Ishikawa (cell line): ENCODE measurements at regions not wholly inside any gene's neighbourhood (a gene's known extent, or its start where the extent isn't known, plus 50 kb on each side); places are given as distances from the start of the nearest gene placed in this dataset.

ENCODE experiments used
- TAF1 ChIP-seq: IDR thresholded peaks from 2 replicates; pipeline ENCODE4 v1.6.1; 2012; ENCODE audit warnings: low read depth, mild to moderate bottlenecking
- YY1 ChIP-seq: IDR thresholded peaks from 2 replicates; pipeline ENCODE4 v1.6.1; 2012; ENCODE audit warnings: low read depth
- TF ChIP-seq, protein P1 (sequence below): IDR thresholded peaks from 2 replicates; pipeline ENCODE4 v1.6.1; 2012; ENCODE audit warnings: low read depth, mild to moderate bottlenecking

DNA sequence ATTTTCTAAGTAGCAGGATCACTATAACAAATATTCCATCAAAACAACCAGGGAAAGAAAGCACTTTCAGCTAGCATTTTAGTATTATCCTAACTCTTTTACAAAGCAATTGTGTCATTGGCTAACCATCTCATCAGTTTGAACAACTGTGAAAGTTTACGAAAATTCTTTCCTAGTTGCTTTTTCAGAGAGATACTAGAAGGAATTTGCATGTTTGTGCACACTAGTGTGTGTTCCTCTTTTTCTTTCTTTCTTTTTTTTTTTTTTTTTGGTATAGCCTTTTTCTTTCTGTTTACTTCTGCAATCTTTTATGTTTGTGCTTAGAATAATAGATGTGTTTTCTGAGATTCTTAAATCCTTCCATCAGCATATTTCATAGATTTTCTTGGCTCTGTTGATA is 124.7 kb upstream of the SEMA6A start:
- TF ChIP-seq YY1 (no peak), TAF1 (no peak)
- TF ChIP-seq, protein P1, sequence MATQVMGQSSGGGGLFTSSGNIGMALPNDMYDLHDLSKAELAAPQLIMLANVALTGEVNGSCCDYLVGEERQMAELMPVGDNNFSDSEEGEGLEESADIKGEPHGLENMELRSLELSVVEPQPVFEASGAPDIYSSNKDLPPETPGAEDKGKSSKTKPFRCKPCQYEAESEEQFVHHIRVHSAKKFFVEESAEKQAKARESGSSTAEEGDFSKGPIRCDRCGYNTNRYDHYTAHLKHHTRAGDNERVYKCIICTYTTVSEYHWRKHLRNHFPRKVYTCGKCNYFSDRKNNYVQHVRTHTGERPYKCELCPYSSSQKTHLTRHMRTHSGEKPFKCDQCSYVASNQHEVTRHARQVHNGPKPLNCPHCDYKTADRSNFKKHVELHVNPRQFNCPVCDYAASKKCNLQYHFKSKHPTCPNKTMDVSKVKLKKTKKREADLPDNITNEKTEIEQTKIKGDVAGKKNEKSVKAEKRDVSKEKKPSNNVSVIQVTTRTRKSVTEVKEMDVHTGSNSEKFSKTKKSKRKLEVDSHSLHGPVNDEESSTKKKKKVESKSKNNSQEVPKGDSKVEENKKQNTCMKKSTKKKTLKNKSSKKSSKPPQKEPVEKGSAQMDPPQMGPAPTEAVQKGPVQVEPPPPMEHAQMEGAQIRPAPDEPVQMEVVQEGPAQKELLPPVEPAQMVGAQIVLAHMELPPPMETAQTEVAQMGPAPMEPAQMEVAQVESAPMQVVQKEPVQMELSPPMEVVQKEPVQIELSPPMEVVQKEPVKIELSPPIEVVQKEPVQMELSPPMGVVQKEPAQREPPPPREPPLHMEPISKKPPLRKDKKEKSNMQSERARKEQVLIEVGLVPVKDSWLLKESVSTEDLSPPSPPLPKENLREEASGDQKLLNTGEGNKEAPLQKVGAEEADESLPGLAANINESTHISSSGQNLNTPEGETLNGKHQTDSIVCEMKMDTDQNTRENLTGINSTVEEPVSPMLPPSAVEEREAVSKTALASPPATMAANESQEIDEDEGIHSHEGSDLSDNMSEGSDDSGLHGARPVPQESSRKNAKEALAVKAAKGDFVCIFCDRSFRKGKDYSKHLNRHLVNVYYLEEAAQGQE: no peak
